K562 (cell line): ENCODE measurements at regions not wholly inside any gene's neighbourhood (a gene's known extent, or its start where the extent isn't known, plus 50 kb on each side); places are given as distances from the start of the nearest gene placed in this dataset.
A peak's percentile ranks its signal among the peaks of the same experiment; 100 is the strongest.

ENCODE experiments used
- ATAC-seq: fragments of 200-7000 bp; cut with Tn5 transposase; 3 replicates; pipeline ENCODE4 v1.9.1; 2020; ENCODE audit warnings: moderate library complexity
- BruUV-seq: library from RNA; stranded (reverse); fragments of 400-500 nt; replicated peaks from 2 replicates; lab custom pipeline; 2021; lab: Mats Ljungman, UMichigan
- CTCF ChIA-PET: fragments of 300-600 bp; formaldehyde crosslinking; extraction: SDS; loops from one replicate; lab custom pipeline; 2021; ENCODE audit warnings: low intra/inter-chr PET ratio; lab: Yijun Ruan, JAX
- POLR2A ChIA-PET: fragments of 300-600, 350-650 bp; sonication (Branson Sonifier 250); formaldehyde crosslinking; extraction: SDS; loops from one replicate; lab custom pipeline; 2021; ENCODE audit warnings: antibody characterized with exemption, inconsistent platforms; lab: Yijun Ruan, JAX
- DNase-seq, 4 experiments: peaks; one replicate each; pipeline versions ENCODE4 v3.0.0 to v3.0.0-alpha.2; 2011 to 2018; ENCODE audit warnings: low spot score in 3 of 4, mixed read lengths in 3 of 4; ENCODE audit errors: extremely low read depth in 1 of 4
- FAIRE-seq: peaks from 2 replicates; lab custom pipeline; 2011; peaks lifted over from hg19 to GRCh38; lab: Jason Lieb, UNC
- H2AFZ ChIP-seq: 2 replicates; pipeline ENCODE4 v1.6.0; 2011; ENCODE audit warnings: low read depth, low read length, control low read depth, inconsistent platforms
- H3K27ac ChIP-seq: fragments of 200-600 bp; 3 replicates; pipeline ENCODE4 v1.8.0; 2011; ENCODE audit warnings: low read depth, mild to moderate bottlenecking, control low read depth, inconsistent platforms, low read length, moderate library complexity, mixed read lengths; ENCODE audit errors: extremely low read depth
- H3K27me3 ChIP-seq, 2 experiments: fragments of 300-600 bp in 1 of 2; 2 replicates in 1 of 2; 3 replicates in 1 of 2; pipeline versions ENCODE4 v1.6.0 to v1.8.0; 2011; ENCODE audit warnings: inconsistent platforms in 2 of 2, low read length in 2 of 2, mild to moderate bottlenecking in 1 of 2, mixed read lengths in 1 of 2, moderate library complexity in 1 of 2; ENCODE audit not compliant: control insufficient read depth in 2 of 2, insufficient read depth in 2 of 2
- H3K36me3 ChIP-seq: fragments of 300-600 bp; 3 replicates; pipeline ENCODE4 v1.8.0; 2011; ENCODE audit warnings: mild to moderate bottlenecking, low read length, inconsistent platforms; ENCODE audit not compliant: control insufficient read depth, insufficient read depth
- H3K4me1 ChIP-seq, 2 experiments: fragments of 200-600 bp in 1 of 2; replicated peaks in 1 of 2; 2 replicates in 1 of 2; 3 replicates in 1 of 2; pipeline versions ENCODE4 v1.5.1 to v1.8.0; 2011; ENCODE audit warnings: inconsistent platforms in 2 of 2, low read length in 2 of 2, mild to moderate bottlenecking in 1 of 2, mixed read lengths in 1 of 2, moderate library complexity in 1 of 2; ENCODE audit not compliant: control insufficient read depth in 2 of 2, insufficient read depth in 2 of 2
- H3K4me2 ChIP-seq: 2 replicates; pipeline ENCODE4 v1.6.1; 2011; ENCODE audit warnings: low read length, control low read depth, inconsistent platforms, mixed read lengths; ENCODE audit not compliant: insufficient read depth
- H3K4me3 ChIP-seq: fragments of 200-600 bp; sonication (generic), shearing (Covaris generic); 2 replicates; pipeline ENCODE4 v1.5.1; 2016; ENCODE audit warnings: control low read depth, inconsistent platforms
- H3K79me2 ChIP-seq: fragments of 200-600 bp; 3 replicates; pipeline ENCODE4 v1.8.0; 2011; ENCODE audit warnings: low read length, inconsistent platforms; ENCODE audit not compliant: control insufficient read depth, insufficient read depth
- H3K9ac ChIP-seq, 2 experiments: 2 replicates each; pipeline versions ENCODE4 v1.6.0 to v1.6.1; 2011; ENCODE audit warnings: low read depth in 2 of 2, low read length in 2 of 2, control low read depth in 1 of 2, inconsistent platforms in 1 of 2, mild to moderate bottlenecking in 1 of 2, mixed read lengths in 1 of 2; ENCODE audit not compliant: insufficient read depth in 1 of 2
- H3K9me1 ChIP-seq: one replicate; pipeline ENCODE4 v1.6.0; 2011; ENCODE audit warnings: inconsistent platforms, mild to moderate bottlenecking, low read length, moderate library complexity; ENCODE audit not compliant: control insufficient read depth, insufficient read depth
- H3K9me3 ChIP-seq: replicated peaks from 2 replicates; pipeline ENCODE4 v1.5.1; 2011; ENCODE audit warnings: low read depth, low read length, inconsistent platforms; ENCODE audit not compliant: control insufficient read depth, insufficient read depth
- H4K20me1 ChIP-seq: replicated peaks from 2 replicates; pipeline ENCODE4 v1.6.1; 2011; ENCODE audit warnings: low read length, inconsistent platforms, mixed read lengths; ENCODE audit not compliant: control insufficient read depth, insufficient read depth
- ASH1L ChIP-seq: fragments of 450-650 bp; IDR thresholded peaks from 2 replicates; pipeline ENCODE4 v1.6.1; 2018; ENCODE audit warnings: borderline replicate concordance, mild to moderate bottlenecking, low read depth; ENCODE audit not compliant: partially characterized antibody
- CC2D1A ChIP-seq: fragments of 450-650 bp; IDR thresholded peaks from 2 replicates; pipeline ENCODE4 v1.6.1; 2017; ENCODE audit warnings: mild to moderate bottlenecking
- HDAC1 ChIP-seq, 2 experiments: fragments of 450-650 bp; IDR thresholded peaks; 2 replicates each; pipeline ENCODE4 v1.6.1; 2016 to 2017; ENCODE audit warnings: inconsistent platforms in 1 of 2, mild to moderate bottlenecking in 1 of 2, moderate library complexity in 1 of 2
- MCM5 ChIP-seq: fragments of 450-650 bp; IDR thresholded peaks from 2 replicates; pipeline ENCODE4 v1.6.1; 2016; ENCODE audit warnings: low read depth
- NFIC ChIP-seq: fragments of 450-650 bp; IDR thresholded peaks from 2 replicates; pipeline ENCODE4 v1.6.1; 2017; ENCODE audit warnings: mild to moderate bottlenecking, inconsistent platforms
- NFYB ChIP-seq: IDR thresholded peaks from 2 replicates; pipeline ENCODE4 v1.6.1; 2011; ENCODE audit warnings: mild to moderate bottlenecking, moderate library complexity; ENCODE audit not compliant: insufficient read length; ENCODE audit errors: extremely low read depth
- NR1H2 ChIP-seq: sonication (generic); formaldehyde crosslinking; IDR thresholded peaks from 2 replicates; pipeline ENCODE4 v1.4.0; 2020; ENCODE audit warnings: mild to moderate bottlenecking, missing genetic modification reagents
- RFX1 ChIP-seq: fragments of 450-650 bp; IDR thresholded peaks from 2 replicates; pipeline ENCODE4 v1.6.1; 2016; ENCODE audit warnings: mild to moderate bottlenecking, moderate library complexity
- ZKSCAN3 ChIP-seq: fragments of 250-450 bp; sonication (Bioruptor Pico); IDR thresholded peaks from 2 replicates; pipeline ENCODE4 v1.4.0; 2020
- WGBS: fragments of 100-300 bp; shearing (Covaris generic); methylation state at CpG from one replicate; pipeline ENCODE4 v1.1.6; 2016; ENCODE audit warnings: low coverage, mixed read lengths; ENCODE audit not compliant: insufficient coverage; ENCODE audit errors: missing lambda C conversion rate; 5-methylcytosine and 5-hydroxymethylcytosine counted together
- in situ Hi-C: fragments of 300-500 bp; cut with MboI; formaldehyde crosslinking; loops from 4 replicates; pipeline ENCODE4 v1.15.0; 2018; ENCODE audit warnings: inconsistent platforms, mixed read lengths
- intact Hi-C: fragments of 100-400 bp; cut with micrococcal nuclease; formaldehyde crosslinking; loops from 2 replicates; pipeline ENCODE4 v1.14.2; 2022
- TF ChIP-seq, protein P1 (sequence below), 3 experiments: fragments of 200-800 bp in 1 of 3; sonication (Bioruptor generic) in 1 of 3; sonication (generic) in 1 of 3; formaldehyde crosslinking in 1 of 3; IDR thresholded peaks; 2 replicates each; pipeline versions ENCODE4 v1.6.1 to v1.8.0; 2016 to 2022; ENCODE audit warnings: mild to moderate bottlenecking in 2 of 3, missing compliant biosample characterization in 2 of 3, missing genetic modification characterization in 2 of 3, missing genetic modification reagents in 1 of 3
- TF ChIP-seq, protein P2 (sequence below): fragments of 250-450 bp; sonication (Bioruptor Pico); IDR thresholded peaks from 2 replicates; pipeline ENCODE4 v1.4.0; 2020
- TF ChIP-seq, protein P3 (sequence below): fragments of 450-650 bp; IDR thresholded peaks from 2 replicates; pipeline ENCODE4 v1.6.1; 2016
- TF ChIP-seq, protein P4 (sequence below): sonication (generic); formaldehyde crosslinking; IDR thresholded peaks from 2 replicates; pipeline ENCODE4 v1.5.0; 2020; ENCODE audit warnings: missing genetic modification reagents

DNA sequence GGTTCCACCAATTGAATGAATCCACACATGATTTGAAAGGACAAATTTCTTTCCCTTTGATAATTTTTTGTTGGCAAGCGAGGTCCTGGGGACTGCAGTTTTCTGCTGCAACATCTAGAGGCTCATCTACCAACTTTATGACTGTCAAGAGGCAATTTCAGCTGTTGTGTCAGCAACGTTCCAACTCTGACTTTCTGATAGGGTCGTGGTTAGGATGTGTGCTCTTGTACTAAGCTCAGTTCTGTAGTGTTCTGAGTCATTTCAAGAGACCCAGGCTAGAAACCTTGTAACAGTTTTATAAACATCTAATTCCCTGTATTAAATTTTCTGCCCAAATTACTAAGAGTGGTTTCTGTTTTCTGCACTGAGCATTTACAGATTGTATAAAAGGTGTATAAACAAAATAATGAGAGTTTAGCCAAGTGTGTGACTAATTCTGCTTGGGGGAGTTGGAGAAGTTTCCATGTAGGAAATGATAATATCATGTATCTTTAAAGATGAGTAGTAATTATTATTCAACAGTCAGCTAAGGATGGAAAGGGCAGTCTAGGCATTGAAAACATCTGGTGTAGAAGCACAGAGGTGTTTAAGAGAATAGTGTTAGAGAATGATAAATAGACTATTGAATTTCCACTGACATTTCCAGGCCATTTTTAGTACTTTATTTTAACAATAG is 72.2 kb downstream of the RBMXL2 start (continued):
- TF ChIP-seq ASH1L: no peak
- TF ChIP-seq, protein P1, sequence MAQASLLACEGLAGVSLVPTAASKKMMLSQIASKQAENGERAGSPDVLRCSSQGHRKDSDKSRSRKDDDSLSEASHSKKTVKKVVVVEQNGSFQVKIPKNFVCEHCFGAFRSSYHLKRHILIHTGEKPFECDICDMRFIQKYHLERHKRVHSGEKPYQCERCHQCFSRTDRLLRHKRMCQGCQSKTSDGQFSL (CRISPR knock-in tag; IDR thresholded peaks at IDR 0.05): no peak
- TF ChIP-seq, protein P1 (tag; IDR thresholded peaks at IDR 0.05): no peak
- TF ChIP-seq NR1H2: no peak
- TF ChIP-seq ZKSCAN3 (CRISPR knock-in tag): no peak
- TF ChIP-seq MCM5: no peak
- TF ChIP-seq NFYB: no peak
- TF ChIP-seq, protein P2, sequence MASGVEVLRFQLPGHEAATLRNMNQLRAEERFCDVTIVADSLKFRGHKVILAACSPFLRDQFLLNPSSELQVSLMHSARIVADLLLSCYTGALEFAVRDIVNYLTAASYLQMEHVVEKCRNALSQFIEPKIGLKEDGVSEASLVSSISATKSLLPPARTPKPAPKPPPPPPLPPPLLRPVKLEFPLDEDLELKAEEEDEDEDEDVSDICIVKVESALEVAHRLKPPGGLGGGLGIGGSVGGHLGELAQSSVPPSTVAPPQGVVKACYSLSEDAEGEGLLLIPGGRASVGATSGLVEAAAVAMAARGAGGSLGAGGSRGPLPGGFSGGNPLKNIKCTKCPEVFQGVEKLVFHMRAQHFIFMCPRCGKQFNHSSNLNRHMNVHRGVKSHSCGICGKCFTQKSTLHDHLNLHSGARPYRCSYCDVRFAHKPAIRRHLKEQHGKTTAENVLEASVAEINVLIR: no peak

DNA sequence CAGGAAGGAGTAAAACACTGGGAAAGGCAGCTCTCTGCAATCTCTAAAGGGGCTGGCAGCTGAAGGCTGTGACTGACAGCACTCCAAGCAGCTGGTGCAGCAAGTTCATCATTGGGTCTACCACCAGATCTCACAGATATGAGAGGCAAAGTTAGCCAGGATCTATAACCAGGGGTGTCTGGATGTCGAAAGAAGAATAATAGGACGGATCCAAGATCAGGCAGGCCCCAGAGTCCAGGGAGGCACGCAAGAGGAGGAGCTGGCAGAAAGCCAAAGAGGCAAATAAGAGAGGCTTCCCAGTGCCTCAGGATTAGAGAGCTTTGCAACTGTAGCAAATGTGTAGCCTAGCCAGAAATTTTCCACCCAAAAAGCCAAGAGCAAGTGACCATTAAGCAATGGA is 77.1 kb downstream of the RBMXL2 start:
- FAIRE-seq (no peak), DNase-seq (no peak), ATAC-seq (no peak)
- Histone ChIP-seq H3K36me3 (no peaks in the 10 kb centered on the region), H3K27ac (no peak overlapping the region), H3K4me1 (no peaks in the 10 kb centered on the region), H3K9me3 (no peaks in the 10 kb centered on the region), H4K20me1 (no peaks in the 10 kb centered on the region), H3K9ac (no peak overlapping the region), H3K4me2 (no peak overlapping the region), H3K79me2 (no peaks in the 10 kb centered on the region), H3K4me3 (no peak overlapping the region), H3K27me3 (no peaks in the 10 kb centered on the region; a peak in 1 of 5 replicates), H2AFZ (no peak overlapping the region), H3K9me1 (no peaks in the 10 kb centered on the region)
- no TSS peak for BruUV-seq
- POLR2A ChIA-PET: interaction anchor here (0.6 kb wide), 3 partner anchors 213 to 1771 kb away, joined by 3 read pairs; no protein-coding TSS in a partner anchor
- 0% methylated on average over 3 of the region's 3 CpGs for WGBS
- TF ChIP-seq, protein P3, sequence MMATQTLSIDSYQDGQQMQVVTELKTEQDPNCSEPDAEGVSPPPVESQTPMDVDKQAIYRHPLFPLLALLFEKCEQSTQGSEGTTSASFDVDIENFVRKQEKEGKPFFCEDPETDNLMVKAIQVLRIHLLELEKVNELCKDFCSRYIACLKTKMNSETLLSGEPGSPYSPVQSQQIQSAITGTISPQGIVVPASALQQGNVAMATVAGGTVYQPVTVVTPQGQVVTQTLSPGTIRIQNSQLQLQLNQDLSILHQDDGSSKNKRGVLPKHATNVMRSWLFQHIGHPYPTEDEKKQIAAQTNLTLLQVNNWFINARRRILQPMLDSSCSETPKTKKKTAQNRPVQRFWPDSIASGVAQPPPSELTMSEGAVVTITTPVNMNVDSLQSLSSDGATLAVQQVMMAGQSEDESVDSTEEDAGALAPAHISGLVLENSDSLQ: 0 out of 2 replicates have a peak, but pooled peaks have one; percentile 6
- TF ChIP-seq CC2D1A: no peak
- TF ChIP-seq RFX1: no peak
- peak; percentile 74 for TF ChIP-seq NFIC
- TF ChIP-seq, protein P4, sequence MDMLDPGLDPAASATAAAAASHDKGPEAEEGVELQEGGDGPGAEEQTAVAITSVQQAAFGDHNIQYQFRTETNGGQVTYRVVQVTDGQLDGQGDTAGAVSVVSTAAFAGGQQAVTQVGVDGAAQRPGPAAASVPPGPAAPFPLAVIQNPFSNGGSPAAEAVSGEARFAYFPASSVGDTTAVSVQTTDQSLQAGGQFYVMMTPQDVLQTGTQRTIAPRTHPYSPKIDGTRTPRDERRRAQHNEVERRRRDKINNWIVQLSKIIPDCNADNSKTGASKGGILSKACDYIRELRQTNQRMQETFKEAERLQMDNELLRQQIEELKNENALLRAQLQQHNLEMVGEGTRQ (CRISPR knock-in tag): no peak
- TF ChIP-seq HDAC1 (IDR thresholded peaks at IDR 0.05): no peak
- CTCF ChIA-PET: no interaction called here
- in situ Hi-C loops (no loop called here), intact Hi-C loops (no loop called here)
